ENCODE measurements at regions not wholly inside any gene's neighbourhood (a gene's known extent, or its start where the extent isn't known, plus 50 kb on each side); places are given as distances from the start of the nearest gene placed in this dataset.

DNA sequence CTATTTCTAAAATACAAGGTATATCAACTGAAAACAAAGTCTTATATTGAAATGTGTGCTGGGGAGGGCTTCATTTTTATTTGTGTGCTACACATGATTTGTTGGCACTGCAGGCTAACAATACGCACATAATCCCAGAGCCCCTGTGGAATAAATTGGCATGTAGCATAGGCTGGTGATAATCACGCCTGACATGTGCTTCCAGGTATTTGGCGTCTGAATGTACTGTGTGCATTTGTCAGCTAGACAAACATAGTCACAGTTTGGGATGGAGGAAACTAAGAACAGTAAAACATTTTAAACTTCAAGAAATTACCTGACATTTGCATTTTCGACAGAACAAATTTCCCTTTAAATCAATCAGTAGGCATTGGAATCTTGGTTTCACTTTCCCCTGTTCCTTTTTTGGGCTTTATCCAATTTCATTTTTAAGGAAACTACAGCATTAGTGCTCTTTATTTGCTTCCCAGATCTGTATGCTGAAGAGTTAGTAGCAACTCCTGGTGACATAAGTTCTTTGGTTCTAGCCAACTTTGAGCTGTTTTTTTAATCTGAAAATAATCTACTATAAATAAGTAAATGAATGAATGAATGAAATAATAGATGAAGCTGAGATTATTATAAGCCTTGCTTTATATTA is 472.3 kb downstream of the PDHA2 start:
- DNase-seq (ENCODE audit: low read depth), result peak; percentile 1

DNA sequence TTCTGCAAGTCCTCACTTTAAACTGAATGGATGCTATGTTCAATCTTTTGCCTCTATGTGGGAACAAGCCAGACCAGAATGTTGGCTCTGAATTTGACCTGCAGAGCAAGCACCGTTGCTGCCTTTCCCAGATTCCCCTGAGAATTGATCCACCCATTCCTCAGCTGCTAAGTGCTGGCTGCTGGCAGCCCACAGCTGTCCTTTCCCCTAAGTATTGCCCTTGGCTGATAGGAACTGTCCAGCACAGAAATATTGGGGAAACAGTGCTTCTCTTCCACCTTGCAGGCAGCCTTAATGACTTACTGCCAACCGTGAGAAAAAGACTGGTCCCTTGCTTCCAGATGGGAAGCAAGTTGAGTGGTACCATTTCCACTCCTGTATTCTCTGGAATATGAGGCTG is 475.9 kb downstream of the PDHA2 start:
- DNase-seq (ENCODE audit: low read depth), result peak; percentile 85

DNA sequence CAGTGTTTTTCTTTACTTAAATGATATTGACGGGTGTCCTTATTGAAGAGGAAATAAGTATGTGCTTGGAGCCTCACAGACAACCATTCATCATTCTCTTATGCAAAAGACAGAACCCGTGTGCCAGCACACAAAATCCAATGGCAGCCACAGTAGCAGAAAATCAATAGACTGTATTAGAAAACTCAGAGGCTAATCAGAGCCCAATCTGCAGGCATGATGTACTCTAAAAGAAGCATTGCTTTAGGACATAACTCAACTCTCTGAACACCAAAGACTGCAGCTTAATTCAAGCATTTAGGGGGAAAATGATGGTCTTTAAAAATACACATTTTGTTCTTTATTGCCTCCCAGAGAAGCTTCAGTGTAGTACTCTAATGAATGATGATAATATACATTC is 476.9 kb downstream of the PDHA2 start:
- DNase-seq (ENCODE audit: low read depth), result no peak

DNA sequence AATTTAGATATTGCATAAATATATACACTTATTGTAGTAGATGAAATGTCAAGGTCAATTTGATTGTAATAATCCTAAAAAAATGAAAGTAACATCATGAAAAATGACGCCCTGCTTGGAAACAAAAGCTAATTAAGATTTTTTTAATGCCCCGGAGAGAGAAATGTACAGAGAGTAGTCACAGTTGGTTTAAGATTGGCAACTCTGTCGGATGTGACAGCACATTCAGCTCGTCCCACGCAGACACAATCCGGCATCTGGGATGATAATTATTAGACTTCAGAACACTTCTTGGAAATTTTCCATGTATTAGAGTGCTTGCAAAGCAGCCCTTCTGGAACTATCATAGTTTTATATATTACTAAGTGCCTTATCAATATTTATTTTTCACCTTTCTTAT is 478.0 kb downstream of the PDHA2 start:
- DNase-seq (ENCODE audit: low read depth), result no peak

DNA sequence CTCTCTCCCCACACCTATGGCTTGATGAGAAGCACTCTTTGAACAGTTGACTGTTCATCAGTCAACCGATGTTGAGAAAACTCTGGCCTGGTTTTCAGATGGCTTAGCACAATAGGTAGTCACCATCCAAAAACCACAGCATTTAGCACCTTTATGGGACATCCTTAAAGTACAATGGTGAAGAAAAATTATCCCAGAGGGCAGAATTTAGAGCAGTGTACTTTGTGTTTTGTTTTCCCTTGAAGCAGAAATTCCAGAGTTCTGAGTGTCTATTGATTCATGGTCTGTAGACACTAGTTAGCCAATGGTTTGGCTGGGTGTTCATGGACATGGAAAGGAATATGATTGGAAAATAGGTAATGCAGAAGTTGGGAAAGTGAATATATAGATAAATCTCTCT is 487.0 kb downstream of the PDHA2 start:
- no peak for DNase-seq (ENCODE audit: low read depth)

DNA sequence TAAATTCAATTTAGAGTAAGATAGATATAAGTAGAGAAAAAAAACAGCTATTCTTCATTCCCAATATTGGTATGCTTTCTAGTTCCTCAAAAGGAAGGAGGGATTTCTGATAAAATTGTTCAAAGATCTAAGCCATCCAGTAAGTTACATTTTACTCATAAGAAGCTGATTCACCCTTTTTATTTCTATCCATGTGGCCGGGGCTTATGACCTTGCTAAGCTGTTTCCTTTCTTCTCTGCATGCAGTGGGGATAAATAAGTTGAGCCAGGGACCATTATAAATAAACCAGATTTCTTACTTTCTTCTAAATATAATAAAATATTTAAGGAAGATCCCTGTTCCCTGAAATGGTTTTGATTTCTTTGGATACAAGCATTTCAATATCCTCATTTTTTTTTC is 502.3 kb downstream of the PDHA2 start:
- DNase-seq (ENCODE audit: low read depth), result peak; percentile 19

DNA sequence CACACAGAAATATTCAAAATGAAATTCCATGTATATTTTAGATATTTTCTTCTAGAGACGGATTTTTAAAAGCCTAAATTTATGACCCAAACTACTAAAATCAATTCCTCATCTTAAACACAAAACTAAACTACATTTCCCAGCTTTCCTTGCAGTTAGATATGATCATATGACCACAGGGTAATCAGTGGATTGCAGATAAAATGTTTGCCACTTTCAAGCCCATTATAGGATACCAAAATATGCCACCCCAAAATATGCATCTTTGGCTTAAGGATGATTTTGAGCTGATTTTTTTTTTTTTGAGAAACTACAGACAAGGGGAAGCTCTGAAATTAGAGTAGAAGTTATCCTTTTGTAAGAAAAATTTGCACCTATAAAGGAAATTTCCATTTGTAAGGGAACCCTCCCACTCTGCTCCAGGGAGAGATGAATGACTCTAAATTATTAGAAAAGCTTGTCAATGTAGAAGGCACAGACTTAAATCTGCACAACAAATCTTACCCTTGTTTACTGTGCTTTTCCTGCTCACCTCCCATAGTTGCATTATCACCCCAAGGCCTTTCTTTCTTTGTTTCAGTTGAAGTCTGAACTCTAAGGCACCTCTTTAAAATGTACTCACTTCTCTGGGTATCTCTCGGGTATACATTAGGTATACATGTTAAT is 503.0 kb downstream of the PDHA2 start:
- no peak for DNase-seq (ENCODE audit: low read depth)

DNA sequence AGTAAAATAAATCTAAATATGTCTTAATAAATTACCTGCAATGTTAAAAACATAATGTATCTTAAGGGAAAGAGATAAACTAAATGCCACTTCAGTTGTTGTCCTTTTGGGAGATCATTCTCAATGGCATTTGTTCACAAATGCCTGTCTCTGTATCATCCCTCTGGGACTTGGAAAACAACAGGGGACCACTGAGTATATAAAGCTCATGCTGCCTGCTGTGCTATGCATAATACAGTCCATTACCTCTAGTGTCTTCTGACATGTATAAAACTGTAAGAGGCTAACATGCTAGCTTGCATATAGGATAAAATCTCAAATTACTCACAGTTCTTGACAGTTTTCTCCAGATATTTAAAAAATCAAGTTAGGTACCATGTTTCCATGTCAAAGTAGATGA is 503.9 kb downstream of the PDHA2 start:
- no peak for DNase-seq (ENCODE audit: low read depth)

DNA sequence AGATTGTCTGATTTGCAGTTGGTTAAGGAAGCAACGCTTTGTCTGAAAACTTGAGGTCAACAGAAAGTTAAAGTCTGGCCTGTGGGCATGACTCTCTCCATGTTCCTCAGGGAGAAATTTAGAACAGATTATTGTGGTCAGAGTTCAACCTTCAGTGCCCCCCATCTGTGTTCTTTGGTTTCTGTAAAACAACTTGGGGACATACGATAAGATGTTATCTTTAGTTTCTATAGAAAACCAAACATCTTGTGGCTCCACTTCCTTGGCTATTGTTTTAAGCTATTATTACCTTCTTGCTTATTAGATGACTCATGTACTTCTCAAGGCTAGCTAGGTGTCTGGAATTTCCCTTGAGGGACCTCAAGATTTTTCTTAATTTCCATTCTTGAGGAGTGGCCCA is 507.7 kb downstream of the PDHA2 start:
- peak; percentile 36 for DNase-seq (ENCODE audit: low read depth)

DNA sequence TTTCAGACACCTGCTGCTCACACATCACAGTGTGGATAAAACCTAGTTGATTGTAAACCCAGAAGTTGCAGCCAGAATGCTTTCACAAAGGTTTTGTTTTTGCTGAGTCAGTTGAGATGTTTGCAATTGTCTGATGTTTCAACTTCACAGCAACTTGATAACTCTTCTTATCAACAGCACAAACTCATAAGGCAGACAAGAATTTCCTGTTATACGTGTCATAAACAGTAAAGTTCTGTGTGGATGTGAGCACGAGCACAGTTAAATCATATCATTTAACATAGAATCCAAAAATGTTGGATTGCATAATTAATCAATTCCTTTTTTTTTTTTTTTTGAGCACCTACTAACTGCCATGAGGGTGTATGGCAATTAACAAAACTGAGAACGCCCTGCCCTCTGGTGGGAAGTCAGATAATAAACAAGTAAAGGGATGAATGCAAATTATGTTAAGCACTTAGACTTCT is 512.2 kb downstream of the PDHA2 start:
- DNase-seq (ENCODE audit: low read depth), result peak; percentile 44

DNA sequence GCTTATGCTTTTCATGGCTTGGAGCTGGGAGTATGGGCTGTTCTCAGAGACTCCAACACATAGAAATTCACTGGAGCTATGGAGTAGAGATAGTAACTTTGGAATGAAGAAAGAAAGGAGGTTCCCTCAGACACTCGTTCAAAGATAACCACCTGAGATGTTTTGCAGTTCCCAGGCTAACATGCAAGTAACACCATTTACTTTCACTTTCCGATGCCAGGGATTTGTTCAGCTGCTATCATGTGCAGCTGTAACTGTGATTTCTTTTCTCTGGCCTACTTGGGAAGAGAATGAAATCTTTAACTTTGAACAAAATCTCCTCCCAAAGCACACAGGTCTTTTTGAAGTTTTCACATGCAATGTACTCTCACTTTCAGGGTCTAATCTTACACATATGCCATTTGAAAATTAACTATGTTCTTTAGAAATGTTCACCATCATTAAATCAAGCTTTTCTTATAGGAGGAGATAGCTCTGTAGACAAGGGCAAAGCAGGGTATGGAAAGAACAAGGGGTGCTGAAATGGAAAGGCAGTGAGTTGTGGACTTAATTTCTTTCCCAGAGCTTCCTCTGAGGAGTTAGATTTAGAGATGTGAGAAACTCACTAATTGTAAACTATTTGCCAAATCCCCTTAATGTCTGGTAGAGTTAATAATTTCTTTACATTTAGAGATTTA is 514.3 kb downstream of the PDHA2 start:
- DNase-seq (ENCODE audit: low read depth), result peak; percentile 63

DNA sequence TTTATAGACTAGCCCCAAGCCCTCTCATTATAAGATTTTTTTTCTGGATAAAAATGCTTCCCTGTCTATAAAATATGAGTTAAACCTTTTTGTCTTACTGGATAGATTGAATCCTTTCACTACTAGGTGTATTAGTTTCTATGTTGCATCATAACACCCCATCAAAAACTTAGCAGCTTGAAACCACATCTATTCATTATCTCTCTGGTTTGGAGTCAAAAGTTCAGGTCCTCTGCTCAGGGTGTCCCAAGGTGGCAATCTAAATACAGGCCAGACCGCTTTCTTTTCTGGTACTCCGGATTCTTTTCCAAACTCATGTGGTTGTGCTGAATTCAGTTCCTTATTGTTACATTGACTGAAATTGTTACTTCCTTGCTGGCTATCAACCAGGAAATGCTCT is 515.5 kb downstream of the PDHA2 start:
- no peak for DNase-seq (ENCODE audit: low read depth)

DNA sequence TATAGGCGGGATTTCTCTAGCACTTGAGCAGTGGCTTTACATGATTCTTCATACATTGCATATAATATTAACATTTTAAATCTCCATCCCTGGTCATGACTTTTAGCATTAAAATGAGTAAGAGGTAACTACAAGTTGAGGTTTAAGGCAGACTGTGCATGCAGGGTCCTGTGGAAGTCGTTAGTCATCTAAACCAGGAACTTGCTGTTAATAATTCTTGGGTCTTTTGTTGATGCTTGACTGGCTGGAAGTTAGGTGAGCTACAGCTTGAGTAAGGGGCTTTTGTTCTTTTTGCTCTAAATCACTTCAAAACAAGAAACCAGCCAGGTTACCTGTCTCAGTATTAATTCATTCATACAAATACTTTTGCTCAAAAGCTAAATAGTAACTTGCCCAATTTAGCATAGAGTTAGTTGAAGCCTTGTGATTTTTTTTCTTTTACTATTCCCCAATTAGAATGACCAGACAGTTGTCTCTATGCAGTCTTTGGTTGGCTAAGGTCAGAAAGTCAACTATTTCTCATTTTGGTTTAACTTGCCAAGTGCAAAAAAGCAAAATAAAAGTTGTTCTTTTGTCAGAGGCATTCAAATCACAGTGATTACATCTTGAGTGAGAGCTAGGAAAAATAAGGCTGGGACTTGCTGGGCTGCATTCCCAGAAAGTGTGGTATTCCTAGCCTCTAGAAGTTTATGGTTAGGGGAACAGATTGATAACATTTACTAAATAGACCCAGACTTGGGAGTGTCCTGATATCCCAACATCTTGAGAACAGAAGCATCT is 516.9 kb downstream of the PDHA2 start:
- peak; percentile 46 for DNase-seq (ENCODE audit: low read depth)

DNA sequence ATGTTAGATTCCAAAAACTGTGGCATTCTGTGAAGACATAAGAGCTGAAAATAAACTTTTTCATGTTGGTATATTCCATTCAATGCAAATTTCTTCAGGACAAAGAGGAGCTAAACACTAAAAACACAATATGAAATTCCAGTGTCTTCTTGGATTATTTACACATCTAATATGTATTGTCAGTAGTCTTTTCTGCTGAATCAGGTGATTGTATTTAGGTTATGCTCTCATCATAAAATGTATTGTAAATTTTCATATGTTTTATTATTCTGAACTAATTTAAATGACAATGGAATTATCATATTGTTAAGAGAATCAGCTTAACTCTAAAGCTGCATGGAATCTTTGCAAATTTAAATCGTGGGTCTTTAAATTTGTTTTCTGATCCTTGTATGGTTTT is 526.7 kb downstream of the PDHA2 start:
- no peak for DNase-seq (ENCODE audit: low read depth)

DNA sequence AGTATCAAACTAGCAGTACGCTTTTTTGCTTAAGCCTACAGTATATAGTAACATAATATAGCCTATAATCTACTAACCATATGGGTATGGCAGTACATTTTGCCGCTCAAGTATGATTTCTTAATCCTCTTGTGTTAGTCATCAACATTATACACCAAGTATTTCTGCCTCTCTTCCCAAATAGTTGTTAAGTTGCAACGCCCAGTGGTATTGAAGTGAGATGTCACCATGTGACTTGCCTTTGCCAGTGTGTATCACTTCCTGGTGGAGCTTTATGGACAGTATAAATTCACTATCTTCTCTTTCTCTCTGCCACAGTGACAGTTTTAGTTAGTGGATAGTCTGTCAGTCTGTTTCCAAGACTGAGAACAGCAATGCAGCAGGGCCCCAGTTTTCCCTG is 535.5 kb downstream of the PDHA2 start:
- peak; percentile 30 for DNase-seq (ENCODE audit: low read depth)

DNA sequence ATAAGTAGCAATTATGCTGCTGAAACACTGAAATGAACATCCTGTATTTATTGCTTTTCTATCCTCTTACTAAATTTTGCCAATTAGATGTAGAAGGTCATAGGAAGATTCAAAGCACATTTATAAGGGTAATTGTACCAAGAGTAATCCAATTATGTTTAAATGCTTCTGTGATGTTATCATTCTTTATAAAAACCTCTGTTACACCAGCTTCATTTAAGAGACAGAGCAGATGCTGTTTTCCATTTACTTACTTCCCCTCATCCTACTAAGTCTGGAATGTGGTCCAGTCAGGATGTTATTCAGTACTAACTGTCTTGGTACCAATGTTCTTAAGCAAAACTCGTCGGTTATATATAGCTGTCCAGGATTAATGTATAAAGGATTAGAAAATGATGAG is 539.6 kb downstream of the PDHA2 start:
- DNase-seq (ENCODE audit: low read depth), result no peak

DNA sequence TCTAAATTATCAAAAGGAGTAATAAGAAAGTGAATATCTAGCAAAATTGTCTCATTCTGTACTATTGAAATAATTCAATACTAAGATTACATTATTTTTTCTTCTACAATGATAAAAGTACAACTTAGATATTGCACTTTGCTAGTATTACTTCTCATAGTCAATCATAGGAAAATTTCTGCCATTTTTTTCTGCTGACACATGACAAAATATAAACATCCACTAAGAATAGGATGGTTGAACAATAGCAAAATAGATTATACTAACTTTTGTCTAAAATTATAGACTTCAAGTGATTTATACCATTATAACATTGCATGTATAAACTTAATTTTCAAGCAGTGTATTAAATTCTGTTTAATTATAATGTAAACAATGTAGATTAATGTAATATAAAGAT is 540.2 kb downstream of the PDHA2 start:
- DNase-seq (ENCODE audit: low read depth), result no peak

DNA sequence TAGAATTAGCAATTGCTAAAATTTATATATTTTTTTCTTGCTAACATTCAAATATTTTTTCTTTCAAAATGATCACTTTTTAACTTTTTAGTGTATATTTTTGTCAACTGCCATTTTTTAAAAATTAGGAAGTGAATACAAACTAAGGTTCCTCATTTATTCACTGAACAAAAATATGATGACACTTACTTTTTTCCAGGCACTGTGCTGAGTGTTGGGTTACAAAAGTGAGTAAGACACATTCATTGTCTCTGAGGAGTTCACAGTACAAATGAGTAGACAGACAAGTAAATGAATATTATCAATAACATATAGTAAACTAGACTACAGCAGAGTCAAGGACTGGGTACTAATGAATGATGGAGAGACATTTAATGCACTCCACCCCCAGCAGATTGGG is 543.5 kb downstream of the PDHA2 start:
- DNase-seq (ENCODE audit: low read depth), result peak; percentile 58

DNA sequence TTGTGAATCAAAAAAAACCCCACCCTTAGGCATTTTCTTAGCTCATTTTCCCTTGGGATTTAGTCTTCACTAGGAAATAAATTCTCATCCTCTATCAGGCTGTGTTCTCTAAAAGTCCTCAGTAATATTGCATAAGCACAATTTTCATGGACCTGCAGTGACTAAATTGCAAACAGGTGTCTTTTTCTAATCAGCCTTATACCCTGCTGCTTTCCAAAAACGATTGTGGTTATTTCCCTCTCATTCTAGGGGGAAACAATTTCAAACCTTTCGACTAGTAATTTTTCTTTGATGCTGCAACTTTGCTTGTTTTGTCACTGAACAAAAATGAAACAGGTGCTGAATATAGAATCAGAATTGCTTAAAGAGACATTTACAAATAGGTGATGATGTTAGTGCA is 549.9 kb downstream of the PDHA2 start:
- DNase-seq (ENCODE audit: low read depth), result no peak

DNA sequence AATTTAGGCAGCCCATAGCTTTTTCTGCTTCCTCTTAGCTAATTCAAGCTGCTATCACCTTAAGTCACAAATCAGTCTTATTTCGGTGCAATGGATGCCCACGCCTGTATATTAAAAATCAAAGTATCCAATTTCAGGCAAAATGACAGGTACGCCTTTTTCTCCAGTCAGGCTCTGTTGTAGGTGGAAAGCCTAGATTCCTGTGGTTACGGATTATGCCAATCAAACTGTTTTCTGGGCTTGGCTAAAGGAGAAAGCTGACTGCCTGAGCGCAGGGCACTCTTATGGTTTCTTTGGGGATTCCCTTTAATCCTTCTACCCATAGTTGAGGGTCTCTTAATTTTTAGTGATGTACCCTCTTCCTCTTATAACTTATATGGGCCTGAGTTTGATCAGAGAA is 550.5 kb downstream of the PDHA2 start:
- no peak for DNase-seq (ENCODE audit: low read depth)

DNA sequence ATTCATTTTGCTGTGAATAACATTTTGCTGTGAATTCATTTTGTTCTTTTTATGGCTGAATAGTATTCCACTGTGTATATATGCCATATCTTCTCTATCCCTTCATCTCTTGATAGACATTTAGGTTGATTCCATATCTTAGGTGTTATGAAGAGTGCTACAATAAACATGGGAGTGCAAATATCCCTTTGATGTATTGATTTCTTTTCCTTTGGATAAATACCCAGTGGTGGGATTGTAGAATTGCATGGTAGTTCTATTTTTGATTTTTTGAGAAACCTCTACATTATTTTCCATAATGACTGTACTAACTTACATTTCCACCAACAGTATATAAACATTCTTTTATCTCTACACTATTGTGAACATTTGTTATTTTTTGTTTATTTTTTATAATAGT is 555.9 kb downstream of the PDHA2 start:
- DNase-seq (ENCODE audit: low read depth), result no peak

DNA sequence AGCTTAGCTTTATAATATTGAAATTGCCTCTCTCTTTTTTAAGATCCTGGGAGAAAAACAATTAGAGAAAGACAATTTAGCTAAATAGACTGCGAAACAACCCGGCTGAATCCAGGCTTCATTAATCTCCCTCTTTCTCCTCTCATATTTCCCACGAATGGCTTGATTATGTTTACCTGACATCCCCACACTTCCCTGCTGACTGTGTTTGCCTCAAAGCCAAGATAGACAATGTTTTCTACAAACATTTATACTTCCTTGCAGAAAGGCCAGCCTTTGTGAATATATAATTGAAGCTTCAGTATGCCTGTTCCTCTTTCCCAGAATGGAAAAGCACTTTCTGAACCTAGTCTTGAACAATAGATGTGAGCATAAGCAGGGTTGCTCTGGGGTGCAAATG is 566.8 kb downstream of the PDHA2 start:
- DNase-seq (ENCODE audit: low read depth), result no peak

Data from LHCN-M2 (cell line).